ENCODE measurements at regions not wholly inside any gene's neighbourhood (a gene's known extent, or its start where the extent isn't known, plus 50 kb on each side); places are given as distances from the start of the nearest gene placed in this dataset.

DNA sequence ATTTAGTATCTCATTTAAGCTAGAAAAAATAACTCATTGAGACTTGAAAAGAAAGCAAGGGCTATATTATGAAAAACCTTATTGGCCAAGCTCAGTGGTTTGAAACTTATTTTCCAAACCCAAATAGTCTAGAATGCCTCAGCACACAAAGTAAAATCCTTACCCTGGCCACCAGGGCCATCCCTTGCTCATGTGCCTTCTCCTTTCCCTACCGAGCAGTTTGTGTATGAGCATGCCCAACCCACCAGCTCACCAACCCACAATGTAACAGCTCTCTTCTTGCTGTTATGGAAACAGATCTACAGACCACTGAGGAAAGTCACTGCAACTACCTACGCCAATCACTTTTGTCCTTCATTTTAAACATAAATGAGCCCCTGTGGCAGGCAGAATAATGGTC, 79.6 kb upstream of the CARMIL1 start:
- DNase-seq (ENCODE audit: low spot score), result no peak
- Histone ChIP-seq H3K27ac (ENCODE audit: low read depth in 1 of 2, low read length in 2 of 2) (no peak overlapping the region), H3K27me3 (ENCODE audit: control insufficient read depth in 4 of 4, insufficient read depth in 4 of 4, low read length in 3 of 4) (no peaks in the 10 kb centered on the region), H3K9me3 (ENCODE audit: control insufficient read depth in 4 of 4, low read length in 3 of 4) (no peaks in the 10 kb centered on the region), H3K36me3 (ENCODE audit: control insufficient read depth in 4 of 4, insufficient read depth in 3 of 4, low read depth in 1 of 4, low read length in 3 of 4) (no peaks in the 10 kb centered on the region), H3K4me3 (ENCODE audit: low read depth in 1 of 3, low read length in 3 of 3) (no peak overlapping the region), H3K4me1 (ENCODE audit: control insufficient read depth in 4 of 4, insufficient read depth in 4 of 4, low read length in 3 of 4) (no peaks in the 10 kb centered on the region), H3K9ac (ENCODE audit: low read depth in 1 of 2, low read length in 2 of 2) (no peak overlapping the region)
- WGBS, result 95% methylated on average over 2 of the region's 2 CpGs
- TF ChIP-seq RXRA (IDR thresholded peaks at IDR 0.05) (no peak), YY1 (IDR thresholded peaks at IDR 0.05) (no peak), SP1 (IDR thresholded peaks at IDR 0.05) (no peak), EGR1 (IDR thresholded peaks at IDR 0.05; ENCODE audit: low read depth in 2 of 2) (no peak), JUND (IDR thresholded peaks at IDR 0.05) (no peak), GABPA (IDR thresholded peaks at IDR 0.05 in 1 of 2, conservative IDR thresholded peaks at IDR 0.05 in 1 of 2) (no peak), FOXA2 (IDR thresholded peaks at IDR 0.05) (no peak), RAD21 (IDR thresholded peaks at IDR 0.05) (no peak), TAF1 (conservative IDR thresholded peaks at IDR 0.05) (no peak), FOXA1 (IDR thresholded peaks at IDR 0.05) (no peak), HNF4G (IDR thresholded peaks at IDR 0.05) (no peak), HNF4A (conservative IDR thresholded peaks at IDR 0.05) (no peak), NR2F2 (IDR thresholded peaks at IDR 0.05) (no peak)
- TF ChIP-seq, protein P1, sequence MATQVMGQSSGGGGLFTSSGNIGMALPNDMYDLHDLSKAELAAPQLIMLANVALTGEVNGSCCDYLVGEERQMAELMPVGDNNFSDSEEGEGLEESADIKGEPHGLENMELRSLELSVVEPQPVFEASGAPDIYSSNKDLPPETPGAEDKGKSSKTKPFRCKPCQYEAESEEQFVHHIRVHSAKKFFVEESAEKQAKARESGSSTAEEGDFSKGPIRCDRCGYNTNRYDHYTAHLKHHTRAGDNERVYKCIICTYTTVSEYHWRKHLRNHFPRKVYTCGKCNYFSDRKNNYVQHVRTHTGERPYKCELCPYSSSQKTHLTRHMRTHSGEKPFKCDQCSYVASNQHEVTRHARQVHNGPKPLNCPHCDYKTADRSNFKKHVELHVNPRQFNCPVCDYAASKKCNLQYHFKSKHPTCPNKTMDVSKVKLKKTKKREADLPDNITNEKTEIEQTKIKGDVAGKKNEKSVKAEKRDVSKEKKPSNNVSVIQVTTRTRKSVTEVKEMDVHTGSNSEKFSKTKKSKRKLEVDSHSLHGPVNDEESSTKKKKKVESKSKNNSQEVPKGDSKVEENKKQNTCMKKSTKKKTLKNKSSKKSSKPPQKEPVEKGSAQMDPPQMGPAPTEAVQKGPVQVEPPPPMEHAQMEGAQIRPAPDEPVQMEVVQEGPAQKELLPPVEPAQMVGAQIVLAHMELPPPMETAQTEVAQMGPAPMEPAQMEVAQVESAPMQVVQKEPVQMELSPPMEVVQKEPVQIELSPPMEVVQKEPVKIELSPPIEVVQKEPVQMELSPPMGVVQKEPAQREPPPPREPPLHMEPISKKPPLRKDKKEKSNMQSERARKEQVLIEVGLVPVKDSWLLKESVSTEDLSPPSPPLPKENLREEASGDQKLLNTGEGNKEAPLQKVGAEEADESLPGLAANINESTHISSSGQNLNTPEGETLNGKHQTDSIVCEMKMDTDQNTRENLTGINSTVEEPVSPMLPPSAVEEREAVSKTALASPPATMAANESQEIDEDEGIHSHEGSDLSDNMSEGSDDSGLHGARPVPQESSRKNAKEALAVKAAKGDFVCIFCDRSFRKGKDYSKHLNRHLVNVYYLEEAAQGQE (IDR thresholded peaks at IDR 0.05), result no peak
- TF ChIP-seq, protein P2, sequence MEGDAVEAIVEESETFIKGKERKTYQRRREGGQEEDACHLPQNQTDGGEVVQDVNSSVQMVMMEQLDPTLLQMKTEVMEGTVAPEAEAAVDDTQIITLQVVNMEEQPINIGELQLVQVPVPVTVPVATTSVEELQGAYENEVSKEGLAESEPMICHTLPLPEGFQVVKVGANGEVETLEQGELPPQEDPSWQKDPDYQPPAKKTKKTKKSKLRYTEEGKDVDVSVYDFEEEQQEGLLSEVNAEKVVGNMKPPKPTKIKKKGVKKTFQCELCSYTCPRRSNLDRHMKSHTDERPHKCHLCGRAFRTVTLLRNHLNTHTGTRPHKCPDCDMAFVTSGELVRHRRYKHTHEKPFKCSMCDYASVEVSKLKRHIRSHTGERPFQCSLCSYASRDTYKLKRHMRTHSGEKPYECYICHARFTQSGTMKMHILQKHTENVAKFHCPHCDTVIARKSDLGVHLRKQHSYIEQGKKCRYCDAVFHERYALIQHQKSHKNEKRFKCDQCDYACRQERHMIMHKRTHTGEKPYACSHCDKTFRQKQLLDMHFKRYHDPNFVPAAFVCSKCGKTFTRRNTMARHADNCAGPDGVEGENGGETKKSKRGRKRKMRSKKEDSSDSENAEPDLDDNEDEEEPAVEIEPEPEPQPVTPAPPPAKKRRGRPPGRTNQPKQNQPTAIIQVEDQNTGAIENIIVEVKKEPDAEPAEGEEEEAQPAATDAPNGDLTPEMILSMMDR (IDR thresholded peaks at IDR 0.05; ENCODE audit: low read depth, low read length, missing input control), result no peak
- TF ChIP-seq, protein P3, sequence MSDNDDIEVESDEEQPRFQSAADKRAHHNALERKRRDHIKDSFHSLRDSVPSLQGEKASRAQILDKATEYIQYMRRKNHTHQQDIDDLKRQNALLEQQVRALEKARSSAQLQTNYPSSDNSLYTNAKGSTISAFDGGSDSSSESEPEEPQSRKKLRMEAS (IDR thresholded peaks at IDR 0.05), result no peak
- TF ChIP-seq, protein P4, sequence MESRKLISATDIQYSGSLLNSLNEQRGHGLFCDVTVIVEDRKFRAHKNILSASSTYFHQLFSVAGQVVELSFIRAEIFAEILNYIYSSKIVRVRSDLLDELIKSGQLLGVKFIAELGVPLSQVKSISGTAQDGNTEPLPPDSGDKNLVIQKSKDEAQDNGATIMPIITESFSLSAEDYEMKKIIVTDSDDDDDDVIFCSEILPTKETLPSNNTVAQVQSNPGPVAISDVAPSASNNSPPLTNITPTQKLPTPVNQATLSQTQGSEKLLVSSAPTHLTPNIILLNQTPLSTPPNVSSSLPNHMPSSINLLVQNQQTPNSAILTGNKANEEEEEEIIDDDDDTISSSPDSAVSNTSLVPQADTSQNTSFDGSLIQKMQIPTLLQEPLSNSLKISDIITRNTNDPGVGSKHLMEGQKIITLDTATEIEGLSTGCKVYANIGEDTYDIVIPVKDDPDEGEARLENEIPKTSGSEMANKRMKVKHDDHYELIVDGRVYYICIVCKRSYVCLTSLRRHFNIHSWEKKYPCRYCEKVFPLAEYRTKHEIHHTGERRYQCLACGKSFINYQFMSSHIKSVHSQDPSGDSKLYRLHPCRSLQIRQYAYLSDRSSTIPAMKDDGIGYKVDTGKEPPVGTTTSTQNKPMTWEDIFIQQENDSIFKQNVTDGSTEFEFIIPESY (IDR thresholded peaks at IDR 0.05), result no peak
- TF ChIP-seq, protein P5, sequence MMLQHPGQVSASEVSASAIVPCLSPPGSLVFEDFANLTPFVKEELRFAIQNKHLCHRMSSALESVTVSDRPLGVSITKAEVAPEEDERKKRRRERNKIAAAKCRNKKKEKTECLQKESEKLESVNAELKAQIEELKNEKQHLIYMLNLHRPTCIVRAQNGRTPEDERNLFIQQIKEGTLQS (IDR thresholded peaks at IDR 0.05), result no peak

All from liver (tissue), 8 donors.